ENCODE measurements at regions not wholly inside any gene's neighbourhood (a gene's known extent, or its start where the extent isn't known, plus 50 kb on each side); places are given as distances from the start of the nearest gene placed in this dataset.

- no peak for TF ChIP-seq CTCF (IDR thresholded peaks at IDR 0.05; ENCODE audit: insufficient read depth, low read depth, low read length, missing control alignments)
- H3K4me3 ChIP-seq (ENCODE audit: low read length): no peak overlapping the region
- DNase-seq (ENCODE audit: low read depth): no peak
These were observed 197.9 kb downstream of the MAFB start for GRCh38 chr20:40491009-40491590.

- H3K4me3 ChIP-seq (ENCODE audit: low read length): no peak overlapping the region
- no peak for TF ChIP-seq CTCF (IDR thresholded peaks at IDR 0.05; ENCODE audit: insufficient read depth, low read depth, low read length, missing control alignments)
- DNase-seq (ENCODE audit: low read depth): peak; percentile 74
These were observed 199.2 kb downstream of the MAFB start for GRCh38 chr20:40489886-40490285.

- TF ChIP-seq CTCF (IDR thresholded peaks at IDR 0.05; ENCODE audit: insufficient read depth, low read depth, low read length, missing control alignments): no peak
- DNase-seq (ENCODE audit: low read depth): peak; percentile 62
- no peak overlapping the region for H3K4me3 ChIP-seq (ENCODE audit: low read length)
These were observed 200.6 kb downstream of the MAFB start for GRCh38 chr20:40488401-40488800.

GRCh38 chr20:40486297-40486696 lies 202.7 kb downstream of the MAFB start:
- H3K4me3 ChIP-seq (ENCODE audit: low read length): no peak overlapping the region
- TF ChIP-seq CTCF (IDR thresholded peaks at IDR 0.05; ENCODE audit: insufficient read depth, low read depth, low read length, missing control alignments): no peak
- no peak for DNase-seq (ENCODE audit: low read depth)

- no peak for DNase-seq (ENCODE audit: low read depth)
- TF ChIP-seq CTCF (IDR thresholded peaks at IDR 0.05; ENCODE audit: insufficient read depth, low read depth, low read length, missing control alignments): no peak
- H3K4me3 ChIP-seq (ENCODE audit: low read length): no peak overlapping the region
These were observed 207.1 kb downstream of the MAFB start for GRCh38 chr20:40481743-40482458.

GRCh38 chr20:40481337-40481736 lies 207.7 kb downstream of the MAFB start:
- no peak for TF ChIP-seq CTCF (IDR thresholded peaks at IDR 0.05; ENCODE audit: insufficient read depth, low read depth, low read length, missing control alignments)
- DNase-seq (ENCODE audit: low read depth): no peak
- H3K4me3 ChIP-seq (ENCODE audit: low read length): no peak overlapping the region

- H3K4me3 ChIP-seq (ENCODE audit: low read length): no peak overlapping the region
- DNase-seq (ENCODE audit: low read depth): peak; percentile 10
- no peak for TF ChIP-seq CTCF (IDR thresholded peaks at IDR 0.05; ENCODE audit: insufficient read depth, low read depth, low read length, missing control alignments)
These were observed 211.2 kb downstream of the MAFB start for GRCh38 chr20:40477805-40478204.

Data from epithelial cell of esophagus (primary cell).